ENCODE measurements at regions not wholly inside any gene's neighbourhood (a gene's known extent, or its start where the extent isn't known, plus 50 kb on each side); places are given as distances from the start of the nearest gene placed in this dataset.

- TF ChIP-seq, protein P1, sequence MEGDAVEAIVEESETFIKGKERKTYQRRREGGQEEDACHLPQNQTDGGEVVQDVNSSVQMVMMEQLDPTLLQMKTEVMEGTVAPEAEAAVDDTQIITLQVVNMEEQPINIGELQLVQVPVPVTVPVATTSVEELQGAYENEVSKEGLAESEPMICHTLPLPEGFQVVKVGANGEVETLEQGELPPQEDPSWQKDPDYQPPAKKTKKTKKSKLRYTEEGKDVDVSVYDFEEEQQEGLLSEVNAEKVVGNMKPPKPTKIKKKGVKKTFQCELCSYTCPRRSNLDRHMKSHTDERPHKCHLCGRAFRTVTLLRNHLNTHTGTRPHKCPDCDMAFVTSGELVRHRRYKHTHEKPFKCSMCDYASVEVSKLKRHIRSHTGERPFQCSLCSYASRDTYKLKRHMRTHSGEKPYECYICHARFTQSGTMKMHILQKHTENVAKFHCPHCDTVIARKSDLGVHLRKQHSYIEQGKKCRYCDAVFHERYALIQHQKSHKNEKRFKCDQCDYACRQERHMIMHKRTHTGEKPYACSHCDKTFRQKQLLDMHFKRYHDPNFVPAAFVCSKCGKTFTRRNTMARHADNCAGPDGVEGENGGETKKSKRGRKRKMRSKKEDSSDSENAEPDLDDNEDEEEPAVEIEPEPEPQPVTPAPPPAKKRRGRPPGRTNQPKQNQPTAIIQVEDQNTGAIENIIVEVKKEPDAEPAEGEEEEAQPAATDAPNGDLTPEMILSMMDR (IDR thresholded peaks at IDR 0.05; ENCODE audit: insufficient read depth, missing control alignments), result no peak
- DNase-seq (ENCODE audit: insufficient read length, low spot score) (no peak), FAIRE-seq (no peak)
Observed at GRCh38 chr9:106432631-106433030, 430.3 kb upstream of the ZNF462 start.

- DNase-seq (ENCODE audit: insufficient read length, low spot score) (no peak), FAIRE-seq (no peak)
- TF ChIP-seq, protein P1 (IDR thresholded peaks at IDR 0.05; ENCODE audit: insufficient read depth, missing control alignments), result no peak
Observed at GRCh38 chr9:106438928-106439327, 424.0 kb upstream of the ZNF462 start.

- FAIRE-seq (no peak), DNase-seq (ENCODE audit: insufficient read length, low spot score) (no peak)
Observed at GRCh38 chr9:106441283-106441682, 421.7 kb upstream of the ZNF462 start.

DNA sequence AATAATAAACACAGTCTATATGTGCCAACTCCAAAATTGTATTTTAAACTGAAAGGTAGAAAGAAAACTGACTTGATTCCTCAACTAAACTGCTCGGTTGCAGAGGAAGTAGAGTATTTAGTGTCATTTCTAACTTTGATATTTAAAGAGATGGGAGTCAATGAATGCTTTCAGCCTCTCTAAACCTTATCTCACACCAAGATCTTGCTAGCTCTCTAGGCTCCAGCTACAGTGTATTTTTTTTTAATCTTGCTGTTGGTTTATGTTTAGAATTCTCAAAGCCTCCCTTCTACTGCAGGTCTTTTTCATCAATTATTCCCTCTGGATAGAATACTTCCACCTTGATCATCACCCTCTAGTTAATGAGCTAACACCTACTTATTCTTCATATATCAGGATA, 419.4 kb upstream of the ZNF462 start:
- no peak for FAIRE-seq

More at GRCh38 chr9:106441283-106441682, 421.7 kb upstream of the ZNF462 start:
- TF ChIP-seq, protein P1 (IDR thresholded peaks at IDR 0.05; ENCODE audit: insufficient read depth, missing control alignments), result no peak

DNA sequence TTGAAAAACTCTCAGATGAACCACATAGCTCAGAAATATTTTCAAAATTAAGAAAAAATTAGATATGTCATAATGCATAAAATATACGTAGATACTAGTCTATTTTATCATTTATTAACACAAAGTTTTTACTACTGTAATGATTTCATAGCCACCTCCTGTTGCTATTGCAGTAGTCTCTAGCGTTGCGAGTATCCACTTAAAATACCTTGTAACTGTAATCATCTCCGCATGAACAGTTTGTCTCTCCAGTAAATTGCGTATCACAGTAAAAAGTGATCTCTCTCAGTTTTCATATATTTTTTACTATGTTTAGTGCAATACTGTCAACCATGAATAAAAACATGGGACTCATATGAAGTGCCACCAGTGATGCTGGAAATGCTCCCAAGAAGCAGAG, 417.9 kb upstream of the ZNF462 start:
- no peak for DNase-seq (ENCODE audit: insufficient read length, low spot score)
- TF ChIP-seq, protein P1 (IDR thresholded peaks at IDR 0.05; ENCODE audit: insufficient read depth, missing control alignments), result no peak
- no peak for FAIRE-seq

More for the DNA sequence above, 419.4 kb upstream of the ZNF462 start:
- no peak for DNase-seq (ENCODE audit: insufficient read length, low spot score)
- TF ChIP-seq, protein P1 (IDR thresholded peaks at IDR 0.05; ENCODE audit: insufficient read depth, missing control alignments), result no peak

GRCh38 chr9:106449336-106449927, 413.5 kb upstream of the ZNF462 start:
- TF ChIP-seq, protein P1 (IDR thresholded peaks at IDR 0.05; ENCODE audit: insufficient read depth, missing control alignments), result no peak
- FAIRE-seq (no peak), DNase-seq (ENCODE audit: insufficient read length, low spot score) (no peak)

DNA sequence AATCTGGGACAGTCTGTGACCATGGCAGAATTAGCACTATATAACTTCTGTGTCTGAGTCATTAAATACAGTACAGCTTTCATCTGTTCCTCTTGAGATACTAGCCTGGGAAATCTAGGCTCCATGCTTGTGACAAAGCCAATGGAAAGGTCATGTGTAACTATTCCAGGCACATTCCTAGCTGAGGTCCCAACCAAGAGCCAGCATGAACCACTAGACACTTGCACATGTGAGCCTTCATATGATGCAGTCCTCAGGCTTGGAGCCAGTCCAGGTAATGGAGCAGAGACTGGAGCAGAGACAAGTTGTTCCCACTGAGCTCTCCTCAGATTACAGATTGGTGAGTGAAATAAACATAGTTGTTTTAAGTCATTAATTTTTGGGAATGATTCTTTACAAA, 412.4 kb upstream of the ZNF462 start:
- TF ChIP-seq, protein P1 (IDR thresholded peaks at IDR 0.05; ENCODE audit: insufficient read depth, missing control alignments), result no peak
- DNase-seq (ENCODE audit: insufficient read length, low spot score) (no peak), FAIRE-seq (no peak)
